A172 (cell line): ENCODE measurements at regions not wholly inside any gene's neighbourhood (a gene's known extent, or its start where the extent isn't known, plus 50 kb on each side); places are given as distances from the start of the nearest gene placed in this dataset.
"Not testable (repeated sequence)": the region's sequence is repeated elsewhere in the genome, so short reads cannot be mapped to it uniquely, and the experiment has no call there.

Experiments used
- DNase-seq: peaks from one replicate; pipeline ENCODE4 v3.0.0-alpha.2; 2015; ENCODE audit warnings: low spot score

DNA sequence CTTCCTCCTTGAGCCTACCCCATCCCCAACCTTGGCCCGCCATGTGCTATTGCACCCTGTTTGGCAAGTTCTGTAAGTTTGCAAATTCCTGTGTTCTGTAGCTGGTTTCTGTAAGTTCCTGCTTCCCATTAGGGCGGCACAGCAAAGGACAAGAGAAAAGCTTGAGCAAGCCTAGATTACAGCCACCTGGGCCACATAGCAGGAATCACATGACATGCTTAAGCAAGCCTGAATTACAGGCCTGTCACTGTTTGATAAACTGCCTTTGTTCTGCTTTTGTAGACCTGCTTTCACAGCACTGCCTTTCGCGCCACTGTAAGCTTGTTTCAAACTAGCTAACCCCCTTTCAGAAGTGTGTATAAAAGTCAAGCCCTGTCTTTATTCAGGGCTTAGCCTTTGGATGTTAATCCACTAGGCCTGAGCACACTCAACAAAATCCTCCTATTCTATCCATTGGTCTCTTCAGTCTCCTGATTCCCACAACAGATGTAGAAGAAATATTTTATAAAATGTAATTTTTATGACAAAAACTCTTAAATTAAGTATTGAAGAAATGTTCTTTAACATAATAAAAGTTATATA is 906.8 kb upstream of the NDST4 start:
- DNase-seq = no peak

GRCh38 chr4:116018831-116019230 is 905.4 kb upstream of the NDST4 start:
- DNase-seq = peak; percentile 42

- peak; percentile 66 for DNase-seq
Measured at GRCh38 chr4:116016201-116016600, 902.8 kb upstream of the NDST4 start.

DNA sequence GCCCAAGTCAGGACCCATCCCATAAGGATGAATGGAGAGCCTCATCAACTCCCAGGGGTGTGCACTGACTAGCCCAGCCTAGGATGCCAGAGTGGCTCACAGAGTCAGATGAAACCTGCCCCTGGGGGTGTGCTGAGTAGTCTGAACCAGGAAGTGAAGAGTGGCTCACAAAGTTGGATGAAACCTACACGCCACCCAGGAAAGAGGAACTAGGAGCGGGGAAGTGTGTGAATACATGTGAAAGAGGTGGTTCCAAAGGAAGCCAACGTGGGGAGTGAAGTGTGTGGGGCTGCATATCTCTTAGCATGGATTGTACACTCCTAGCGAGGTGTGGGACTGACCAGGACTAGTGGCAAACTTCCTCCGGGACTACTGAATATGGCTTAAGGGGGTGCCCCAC is 902.1 kb upstream of the NDST4 start:
- no peak for DNase-seq

- DNase-seq = no peak
Measured at GRCh38 chr4:116015062-116015461, 901.6 kb upstream of the NDST4 start.

DNA sequence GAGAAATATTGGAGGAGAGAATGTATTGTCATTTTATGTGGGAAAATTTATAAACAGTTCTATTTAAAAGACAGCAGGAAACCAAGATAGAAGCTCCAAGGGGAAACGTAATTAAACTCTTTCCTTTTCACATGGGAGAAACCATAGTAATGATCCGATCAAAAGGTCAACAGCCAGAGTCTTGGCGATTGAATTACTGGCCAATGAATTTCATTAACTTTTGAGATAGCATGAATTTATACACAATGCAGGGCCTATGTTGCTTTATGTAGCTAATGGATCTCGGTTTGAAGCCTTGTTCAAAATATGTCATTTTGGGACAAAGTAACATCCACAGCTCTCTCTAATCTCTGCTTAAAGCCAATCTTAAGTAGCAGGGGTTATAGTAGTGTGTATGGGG is 897.5 kb upstream of the NDST4 start:
- no peak for DNase-seq

DNA sequence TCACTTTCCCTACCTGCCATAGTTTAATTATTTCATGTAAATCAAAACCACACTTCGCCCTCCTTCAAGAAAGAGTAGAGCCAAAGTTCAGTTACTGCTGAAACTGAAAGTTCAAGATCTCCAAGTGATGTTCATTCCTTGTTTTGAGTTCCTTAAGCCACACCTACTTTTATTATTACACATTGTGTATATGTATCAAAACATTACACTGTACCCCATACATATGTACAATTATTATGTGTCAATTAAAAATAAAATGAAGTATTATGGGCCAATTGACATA is 892.3 kb upstream of the NDST4 start:
- no peak for DNase-seq

GRCh38 chr4:116005037-116005805 is 891.8 kb upstream of the NDST4 start:
- no peak for DNase-seq

DNA sequence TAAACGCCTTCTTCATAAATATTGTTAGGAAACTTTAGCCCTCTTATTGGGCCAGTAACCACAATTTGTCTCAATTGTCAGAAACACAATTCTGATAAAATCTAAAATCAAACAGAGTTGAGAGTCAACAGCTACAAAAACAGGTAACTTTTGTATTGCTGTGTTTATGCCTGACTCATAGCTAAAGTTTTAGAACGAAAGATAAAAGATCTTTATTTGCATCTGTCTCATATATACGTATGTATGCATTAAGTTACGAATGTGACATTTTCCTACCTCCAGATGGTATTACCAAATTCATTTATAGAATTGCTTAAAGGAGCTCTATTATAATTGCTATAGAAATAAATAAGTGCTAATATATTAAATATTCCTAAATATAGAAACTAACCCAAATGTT is 887.9 kb upstream of the NDST4 start:
- DNase-seq = no peak

GRCh38 chr4:115986573-115986972 is 873.2 kb upstream of the NDST4 start:
- DNase-seq = no peak

- not testable (repeated sequence) for DNase-seq
Measured at GRCh38 chr4:115975421-115976001, 862.1 kb upstream of the NDST4 start.

- no peak for DNase-seq
Measured at GRCh38 chr4:115973768-115974167, 860.3 kb upstream of the NDST4 start.

DNA sequence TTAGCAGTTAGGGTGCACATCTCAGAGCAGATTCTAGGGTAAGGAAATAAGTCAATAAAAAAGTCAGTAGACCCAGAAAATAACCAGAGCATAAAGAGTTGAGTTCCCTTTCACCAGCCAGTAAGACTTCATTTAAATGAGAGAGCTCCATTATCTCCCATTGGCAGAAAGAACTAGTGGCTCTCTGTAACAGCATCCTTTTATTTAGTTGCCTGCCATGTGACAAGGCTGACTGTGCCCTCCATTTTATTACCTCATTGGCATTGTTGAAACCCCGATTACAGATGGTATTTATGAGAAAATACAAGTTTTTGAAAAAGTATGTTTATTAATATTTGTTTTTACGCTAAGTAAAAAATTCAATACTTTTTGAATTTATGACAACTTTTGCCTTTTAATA is 859.5 kb upstream of the NDST4 start:
- DNase-seq = no peak

- DNase-seq = no peak
Measured at GRCh38 chr4:115970859-115971258, 857.4 kb upstream of the NDST4 start.

DNA sequence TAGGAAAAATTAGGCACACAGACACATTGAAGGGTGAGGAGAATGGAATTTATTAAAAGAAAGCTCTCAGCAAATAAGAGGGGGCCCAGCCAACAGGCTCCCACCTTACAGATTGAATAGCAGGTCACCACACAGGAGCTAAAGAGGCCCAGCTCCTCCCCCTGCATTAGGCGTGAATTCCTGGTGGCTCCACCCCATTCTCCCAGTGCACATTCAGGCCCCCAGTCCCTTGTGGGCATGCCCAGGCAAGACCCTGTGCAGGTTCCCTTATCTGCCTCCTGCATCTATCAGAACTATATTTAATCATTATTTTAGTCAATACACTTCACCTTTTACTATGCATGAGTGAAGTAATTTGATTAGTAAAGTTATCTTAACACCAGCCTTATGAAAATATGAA is 856.3 kb upstream of the NDST4 start:
- DNase-seq = no peak

DNA sequence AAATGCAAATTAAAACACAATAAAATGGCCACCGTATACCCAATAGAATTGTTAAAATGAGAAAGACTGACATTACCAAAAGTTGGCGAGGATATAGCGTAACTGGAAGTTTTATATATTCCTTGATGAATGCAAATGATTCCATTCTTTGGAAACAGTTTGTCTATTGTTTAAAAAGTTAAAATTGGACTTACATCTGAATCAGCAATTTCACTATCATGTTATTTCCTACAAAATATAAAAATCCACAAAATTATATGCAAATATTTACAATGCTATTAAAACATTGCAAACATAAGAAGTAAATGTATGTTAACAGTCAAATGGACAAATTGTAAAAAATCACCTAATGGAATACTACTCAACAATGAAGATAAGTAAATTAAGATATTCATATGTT is 852.2 kb upstream of the NDST4 start:
- no peak for DNase-seq

GRCh38 chr4:115956054-115956796 is 842.8 kb upstream of the NDST4 start:
- DNase-seq = not testable (repeated sequence)

- no peak for DNase-seq
Measured at GRCh38 chr4:115950806-115951205, 837.4 kb upstream of the NDST4 start.

DNA sequence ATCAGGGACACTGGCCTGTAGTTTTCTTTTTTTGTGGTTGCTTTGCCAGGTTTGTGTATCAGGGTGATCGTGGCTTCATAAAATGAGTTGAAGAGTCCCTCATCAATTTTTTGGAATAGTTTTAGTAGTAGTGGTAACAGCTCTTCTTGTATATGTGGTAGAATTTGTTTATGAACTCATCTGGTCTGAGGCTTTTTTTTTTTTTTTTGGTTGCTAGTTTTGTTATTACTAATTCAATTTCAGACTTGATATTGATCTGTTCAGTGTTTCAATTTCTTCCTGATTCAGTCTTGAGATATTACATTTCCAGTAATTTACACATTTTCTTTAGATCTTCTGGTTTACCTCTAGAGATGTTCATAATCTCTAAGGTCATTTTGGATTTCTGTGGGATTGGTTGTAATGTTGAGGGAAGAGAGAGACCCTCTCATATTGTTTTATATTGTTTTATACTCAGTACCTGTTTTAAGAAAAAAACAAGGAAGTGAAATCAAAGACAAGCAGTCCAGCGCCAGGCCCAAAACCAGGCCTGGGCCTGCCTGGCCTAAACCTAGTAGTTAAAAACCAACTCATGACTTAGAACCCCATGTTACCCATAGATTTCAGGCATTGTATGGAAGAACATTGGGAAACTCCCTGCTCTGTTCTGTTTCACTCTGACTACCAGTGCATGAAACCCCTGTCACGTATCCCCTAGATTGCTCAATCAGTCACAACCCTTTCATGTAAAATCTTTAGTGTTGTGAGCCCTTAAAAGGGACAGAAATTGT is 836.7 kb upstream of the NDST4 start:
- DNase-seq = not testable (repeated sequence)

GRCh38 chr4:115945026-115945425 is 831.6 kb upstream of the NDST4 start:
- DNase-seq = no peak

- DNase-seq = no peak
Measured at GRCh38 chr4:115944146-115944905, 830.9 kb upstream of the NDST4 start.
